HepG2 (cell line): ENCODE measurements at regions not wholly inside any gene's neighbourhood (a gene's known extent, or its start where the extent isn't known, plus 50 kb on each side); places are given as distances from the start of the nearest gene placed in this dataset.

Experiments used
- ATF7 ChIP-seq, 2 experiments: fragments of 450-650 bp in 1 of 2; sonication (generic) in 1 of 2; formaldehyde crosslinking in 1 of 2; IDR thresholded peaks; 2 replicates each; pipeline versions ENCODE4 v1.4.0 to v1.6.1; 2016 to 2020; ENCODE audit warnings: antibody characterized with exemption in 1 of 2, mild to moderate bottlenecking in 1 of 2, missing genetic modification reagents in 1 of 2
- FOXA1 ChIP-seq, 2 experiments: fragments of 450-650 bp in 1 of 2; sonication (generic) in 1 of 2; formaldehyde crosslinking in 1 of 2; IDR thresholded peaks; 2 replicates each; pipeline versions ENCODE4 v1.4.0 to v1.6.1; 2016 to 2020; ENCODE audit warnings: missing genetic modification reagents in 1 of 2
- KMT2A ChIP-seq: sonication (generic); formaldehyde crosslinking; IDR thresholded peaks from 2 replicates; pipeline ENCODE4 v1.4.0; 2020; ENCODE audit warnings: missing genetic modification reagents
- LCORL ChIP-seq, 2 experiments: fragments of 450-650 bp in 1 of 2; sonication (generic) in 1 of 2; formaldehyde crosslinking in 1 of 2; IDR thresholded peaks; 2 replicates each; pipeline versions ENCODE4 v1.5.0 to v1.6.1; 2017 to 2020; ENCODE audit warnings: antibody characterized with exemption in 1 of 2, missing genetic modification reagents in 1 of 2
- MEIS2 ChIP-seq: sonication (generic); formaldehyde crosslinking; IDR thresholded peaks from 2 replicates; pipeline ENCODE4 v1.9.0; 2021; ENCODE audit warnings: mild to moderate bottlenecking, missing genetic modification reagents
- RORA ChIP-seq: sonication (generic); formaldehyde crosslinking; IDR thresholded peaks from 2 replicates; pipeline ENCODE4 v1.5.0; 2020; ENCODE audit warnings: mild to moderate bottlenecking, missing genetic modification reagents, moderate library complexity
- SALL1 ChIP-seq: sonication (generic); formaldehyde crosslinking; IDR thresholded peaks from 2 replicates; pipeline ENCODE4 v1.8.0; 2022; ENCODE audit warnings: mild to moderate bottlenecking, missing genetic modification reagents
- THAP11 ChIP-seq: IDR thresholded peaks from 2 replicates; pipeline ENCODE4 v1.6.1; 2016; ENCODE audit warnings: missing biosample characterization, missing genetic modification reagents
- ZBTB20 ChIP-seq: sonication (generic); formaldehyde crosslinking; IDR thresholded peaks from 2 replicates; pipeline ENCODE4 v1.8.1; 2023; ENCODE audit warnings: missing genetic modification reagents, low read depth, mild to moderate bottlenecking, borderline replicate concordance
- ZC3H13 ChIP-seq: sonication (generic); formaldehyde crosslinking; IDR thresholded peaks from 2 replicates; pipeline ENCODE4 v1.8.1; 2023; ENCODE audit warnings: mild to moderate bottlenecking, missing genetic modification reagents, moderate library complexity
- ZNF224 ChIP-seq: sonication (generic); formaldehyde crosslinking; IDR thresholded peaks from 2 replicates; pipeline ENCODE4 v1.5.0; 2020; ENCODE audit warnings: mild to moderate bottlenecking, missing genetic modification reagents
- ZNF629 ChIP-seq: sonication (generic); formaldehyde crosslinking; conservative IDR thresholded peaks from 2 replicates; pipeline ENCODE4 v1.5.0; 2020; ENCODE audit warnings: missing genetic modification reagents
- ZNF746 ChIP-seq: sonication (generic); formaldehyde crosslinking; IDR thresholded peaks from 2 replicates; pipeline ENCODE4 v1.8.0; 2022; ENCODE audit warnings: mild to moderate bottlenecking, missing genetic modification reagents
- ZNF749 ChIP-seq: sonication (generic); formaldehyde crosslinking; IDR thresholded peaks from 2 replicates; pipeline ENCODE4 v1.8.0; 2022; ENCODE audit warnings: mild to moderate bottlenecking, missing genetic modification reagents, moderate library complexity, borderline replicate concordance
- ZNF772 ChIP-seq: sonication (generic); formaldehyde crosslinking; IDR thresholded peaks from 2 replicates; pipeline ENCODE4 v1.5.0; 2020; ENCODE audit warnings: mild to moderate bottlenecking, missing genetic modification reagents
- ZNF891 ChIP-seq: sonication (generic); formaldehyde crosslinking; IDR thresholded peaks from 2 replicates; pipeline ENCODE4 v1.5.0; 2020; ENCODE audit warnings: mild to moderate bottlenecking, missing genetic modification reagents
- TF ChIP-seq, protein P1 (sequence below): sonication (generic); formaldehyde crosslinking; IDR thresholded peaks from 2 replicates; pipeline ENCODE4 v1.8.0; 2022; ENCODE audit warnings: mild to moderate bottlenecking, missing genetic modification reagents, moderate library complexity
- TF ChIP-seq, protein P2 (sequence below): sonication (generic); formaldehyde crosslinking; IDR thresholded peaks from 2 replicates; pipeline ENCODE4 v1.9.0; 2022; ENCODE audit warnings: missing genetic modification reagents, mild to moderate bottlenecking, borderline replicate concordance

DNA sequence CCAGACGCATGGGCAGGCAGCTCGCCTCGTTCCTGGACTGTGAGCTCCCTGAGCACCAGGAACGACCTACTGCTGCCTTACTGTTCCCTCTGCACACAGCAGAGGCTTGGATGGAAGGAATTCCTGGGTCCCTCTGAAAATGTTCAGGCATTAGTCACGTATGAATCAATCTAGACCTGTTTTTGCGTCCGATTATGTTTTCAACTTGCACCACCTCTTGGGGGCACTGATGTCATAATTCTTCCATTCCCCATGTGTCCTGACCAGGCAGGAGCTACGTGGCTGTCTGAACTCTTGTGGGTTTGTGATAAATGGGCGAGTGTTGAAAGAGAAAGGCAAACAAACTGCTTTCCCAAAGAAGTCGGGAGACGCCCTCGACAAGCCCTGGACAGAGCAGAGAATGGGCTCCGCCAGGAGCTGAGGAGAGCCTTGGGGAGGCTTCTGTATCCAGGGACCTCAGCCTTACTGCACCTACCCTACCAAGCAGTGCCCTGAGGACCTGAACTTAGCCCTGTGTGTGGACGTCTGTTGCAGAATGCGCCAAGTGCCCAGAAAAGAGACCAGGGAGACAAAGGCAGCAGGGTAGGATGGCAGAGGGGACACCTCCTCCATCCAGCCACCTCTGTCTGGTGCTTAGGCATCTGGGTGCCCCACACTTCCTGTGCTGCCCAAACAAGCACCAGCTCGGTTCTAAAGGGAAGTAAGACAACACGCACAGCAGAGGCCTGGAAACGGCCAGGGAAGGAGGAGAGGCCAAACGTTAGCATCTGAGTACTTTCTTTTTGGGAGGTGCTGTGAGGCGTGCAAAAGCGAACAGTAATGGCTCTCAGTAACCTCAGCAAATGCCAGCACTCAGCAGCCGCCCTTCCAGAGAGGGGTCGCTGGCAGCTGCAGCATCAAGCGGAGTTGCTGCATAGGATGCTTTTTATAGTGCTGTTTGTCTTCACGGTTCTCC lies 124.2 kb downstream of the LY86 start (continued):
- TF ChIP-seq, protein P1, sequence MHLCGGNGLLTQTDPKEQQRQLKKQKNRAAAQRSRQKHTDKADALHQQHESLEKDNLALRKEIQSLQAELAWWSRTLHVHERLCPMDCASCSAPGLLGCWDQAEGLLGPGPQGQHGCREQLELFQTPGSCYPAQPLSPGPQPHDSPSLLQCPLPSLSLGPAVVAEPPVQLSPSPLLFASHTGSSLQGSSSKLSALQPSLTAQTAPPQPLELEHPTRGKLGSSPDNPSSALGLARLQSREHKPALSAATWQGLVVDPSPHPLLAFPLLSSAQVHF (CRISPR knock-in tag), result no peak
- TF ChIP-seq THAP11 (CRISPR knock-in tag) (0 out of 2 replicates have a peak, but pooled peaks have one; percentile 45), ZBTB20 (0 out of 2 replicates have a peak, but pooled peaks have one; percentile 21), ZNF772 (0 out of 2 replicates have a peak, but pooled peaks have one; percentile 64), ZNF749 (CRISPR knock-in tag) (no peak), RORA (CRISPR knock-in tag) (no peak), LCORL (IDR thresholded peaks at IDR 0.05) (no peak), LCORL (CRISPR knock-in tag; IDR thresholded peaks at IDR 0.05) (0 out of 2 replicates have a peak, but pooled peaks have one; percentile 61), MEIS2 (CRISPR knock-in tag) (peak; percentile 87), KMT2A (CRISPR knock-in tag) (no peak), ZC3H13 (CRISPR knock-in tag) (no peak), FOXA1 (IDR thresholded peaks at IDR 0.05) (no peak), FOXA1 (CRISPR knock-in tag; IDR thresholded peaks at IDR 0.05) (0 out of 2 replicates have a peak, but pooled peaks have one; percentile 30), ZNF629 (CRISPR knock-in tag) (peak; percentile 22; the same call in 1 of the 2 replicates), SALL1 (0 out of 2 replicates have a peak, but pooled peaks have one; percentile 44), ZNF891 (no peak), ZNF224 (CRISPR knock-in tag) (no peak), ZNF746 (CRISPR knock-in tag) (0 out of 2 replicates have a peak, but pooled peaks have one; percentile 2), ATF7 (IDR thresholded peaks at IDR 0.05) (0 out of 2 replicates have a peak, but pooled peaks have one; percentile 13), ATF7 (CRISPR knock-in tag; IDR thresholded peaks at IDR 0.05) (no peak)
- TF ChIP-seq, protein P2, sequence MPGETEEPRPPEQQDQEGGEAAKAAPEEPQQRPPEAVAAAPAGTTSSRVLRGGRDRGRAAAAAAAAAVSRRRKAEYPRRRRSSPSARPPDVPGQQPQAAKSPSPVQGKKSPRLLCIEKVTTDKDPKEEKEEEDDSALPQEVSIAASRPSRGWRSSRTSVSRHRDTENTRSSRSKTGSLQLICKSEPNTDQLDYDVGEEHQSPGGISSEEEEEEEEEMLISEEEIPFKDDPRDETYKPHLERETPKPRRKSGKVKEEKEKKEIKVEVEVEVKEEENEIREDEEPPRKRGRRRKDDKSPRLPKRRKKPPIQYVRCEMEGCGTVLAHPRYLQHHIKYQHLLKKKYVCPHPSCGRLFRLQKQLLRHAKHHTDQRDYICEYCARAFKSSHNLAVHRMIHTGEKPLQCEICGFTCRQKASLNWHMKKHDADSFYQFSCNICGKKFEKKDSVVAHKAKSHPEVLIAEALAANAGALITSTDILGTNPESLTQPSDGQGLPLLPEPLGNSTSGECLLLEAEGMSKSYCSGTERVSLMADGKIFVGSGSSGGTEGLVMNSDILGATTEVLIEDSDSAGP (CRISPR knock-in tag), result peak; percentile 61; the same call in 1 of the 2 replicates
